Stimulated activated CD4-positive, alpha-beta T cell treated with anti-CD3 and anti-CD28 coated beads, TNF-alpha, amount 100 ng/mL, for 24 hours (primary cell): ENCODE measurements at regions not wholly inside any gene's neighbourhood (a gene's known extent, or its start where the extent isn't known, plus 50 kb on each side); places are given as distances from the start of the nearest gene placed in this dataset.
"Not testable (repeated sequence)": the region's sequence is repeated elsewhere in the genome, so short reads cannot be mapped to it uniquely, and the experiment has no call there.

Experiments used
- DNase-seq, 3 experiments: peaks; one replicate each; pipeline ENCODE4 v3.0.0-alpha.2; 2020; ENCODE audit warnings: low read depth in 3 of 3

- no peak for DNase-seq
These were observed 104.7 kb upstream of the IRX4 start for GRCh38 chr5:1987471-1987870.

- no peak for DNase-seq
These were observed 103.1 kb upstream of the IRX4 start for GRCh38 chr5:1985781-1986180.

GRCh38 chr5:1983919-1984695, 101.4 kb upstream of the IRX4 start:
- no peak for DNase-seq

GRCh38 chr5:1983401-1983800, 100.7 kb upstream of the IRX4 start:
- no peak for DNase-seq

GRCh38 chr5:1982561-1982960, 99.8 kb upstream of the IRX4 start:
- DNase-seq: not testable (repeated sequence)

- DNase-seq: no peak
These were observed 93.4 kb upstream of the IRX4 start for GRCh38 chr5:1975898-1976765.

GRCh38 chr5:1975406-1975715, 92.6 kb upstream of the IRX4 start:
- no peak for DNase-seq

- no peak for DNase-seq
These were observed 92.0 kb upstream of the IRX4 start for GRCh38 chr5:1974501-1975405.

- no peak for DNase-seq
These were observed 91.4 kb upstream of the IRX4 start for GRCh38 chr5:1974081-1974480.

- no peak for DNase-seq
These were observed 90.8 kb upstream of the IRX4 start for GRCh38 chr5:1973391-1974013.

- no peak for DNase-seq
These were observed 89.2 kb upstream of the IRX4 start for GRCh38 chr5:1971944-1972343.

GRCh38 chr5:1967736-1968135, 85.0 kb upstream of the IRX4 start:
- no peak for DNase-seq

- DNase-seq: no peak
These were observed 83.7 kb upstream of the IRX4 start for GRCh38 chr5:1966461-1966860.

- DNase-seq: no peak
These were observed 83.2 kb upstream of the IRX4 start for GRCh38 chr5:1965925-1966324.

GRCh38 chr5:1963941-1964451, 81.3 kb upstream of the IRX4 start:
- DNase-seq: no peak

GRCh38 chr5:1963358-1963757, 80.6 kb upstream of the IRX4 start:
- no peak for DNase-seq

- no peak for DNase-seq
These were observed 80.1 kb upstream of the IRX4 start for GRCh38 chr5:1962619-1963355.

GRCh38 chr5:1961952-1962595, 79.3 kb upstream of the IRX4 start:
- no peak for DNase-seq

- DNase-seq: no peak
These were observed 78.7 kb upstream of the IRX4 start for GRCh38 chr5:1961304-1961946.
